ENCODE measurements at regions not wholly inside any gene's neighbourhood (a gene's known extent, or its start where the extent isn't known, plus 50 kb on each side); places are given as distances from the start of the nearest gene placed in this dataset.

DNA sequence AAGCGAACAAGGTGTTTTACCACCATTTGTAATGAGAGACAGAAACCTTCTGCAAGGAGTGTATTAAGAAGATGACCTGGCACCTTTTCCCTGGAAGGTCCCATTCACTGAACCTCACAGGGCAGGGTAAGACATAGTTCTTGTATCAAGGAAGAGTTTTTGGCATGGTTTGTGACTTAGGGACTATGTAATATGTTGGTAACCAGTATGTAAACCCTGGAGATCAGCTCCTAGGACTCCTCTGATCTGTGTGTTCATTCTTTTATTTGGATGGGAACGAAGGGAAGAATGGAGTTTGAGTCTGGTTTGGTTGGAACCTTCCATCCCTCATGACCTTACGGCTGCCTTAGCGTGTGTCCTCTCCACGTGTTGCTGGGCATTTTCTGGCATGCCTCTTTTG is 175.4 kb downstream of the CAND1 start:
- no peaks in the 10 kb centered on the region for H3K9me3 ChIP-seq (ENCODE audit: control insufficient read depth, insufficient read depth, low read length)
- no peak overlapping the region for H4K8ac ChIP-seq (ENCODE audit: low read depth in 2 of 2, low read length in 2 of 2)
- no peak overlapping the region for H3K23ac ChIP-seq (ENCODE audit: low read depth, low read length)
- no peak overlapping the region for H4K91ac ChIP-seq (ENCODE audit: insufficient read depth, low read depth, low read length)
- no peak overlapping the region for H4K5ac ChIP-seq (ENCODE audit: low read depth, low read length)
- no peaks in the 10 kb centered on the region for H4K20me1 ChIP-seq (ENCODE audit: insufficient read depth, low read length)
- H3K27ac ChIP-seq (ENCODE audit: insufficient read depth, low read length): no peak overlapping the region
- H3K14ac ChIP-seq (replicated peaks; ENCODE audit: low read depth, low read length): no peak overlapping the region
- no peak overlapping the region for H3K4me2 ChIP-seq (ENCODE audit: low read depth, low read length)
- H3K4me3 ChIP-seq (ENCODE audit: insufficient read depth, low read depth, low read length): no peak overlapping the region
- no peak overlapping the region for H2BK15ac ChIP-seq (ENCODE audit: low read depth, low read length)
- H2BK5ac ChIP-seq (ENCODE audit: low read depth, low read length, poor library complexity, severe bottlenecking): no peak overlapping the region
- no peak overlapping the region for H2AFZ ChIP-seq (replicated peaks; ENCODE audit: low read length, poor library complexity)
- 0 out of 2 replicates have a peak, but pooled peaks cover 3% of the 10 kb centered on the region for H3K9me1 ChIP-seq (ENCODE audit: insufficient read depth, low read length)
- BruUV-seq (replicated peaks): no TSS peak
- no peaks in the 10 kb centered on the region for H3K4me1 ChIP-seq (ENCODE audit: control insufficient read depth, insufficient read depth, low read length)
- H2AK9ac ChIP-seq (replicated peaks; ENCODE audit: low read depth, low read length, poor library complexity): no peak overlapping the region
- dilution Hi-C loops (cut with HindIII; ENCODE audit: low sequenced_read_pairs, unreplicated experiment): no loop called here
- no peak overlapping the region for H3K18ac ChIP-seq (ENCODE audit: low read depth, low read length)
- in situ Hi-C loops (cut with MboI; ENCODE audit: low sequenced_read_pairs): loop anchor here (10.0 kb wide), 1 partner anchor 500 kb away; no protein-coding TSS in a partner anchor
- H3K27me3 ChIP-seq (ENCODE audit: control insufficient read depth, insufficient read depth, low read length): no peaks in the 10 kb centered on the region; the same call in 1 of the 2 replicates
- H2AK5ac ChIP-seq (ENCODE audit: low read depth, low read length): no peak overlapping the region
- WGBS, 2 experiments (ENCODE audit: extremely low coverage in 2 of 2, insufficient read length in 1 of 2): no CpG with 5 or more reads among the region's 5 CpGs
- H3K4ac ChIP-seq (ENCODE audit: low read depth, low read length): no peak overlapping the region
- intact Hi-C loops (cut with micrococcal nuclease): loop anchor here (5.0 kb wide), 2 partner anchors 203 to 282 kb away; partner anchors contain the start of gene DYRK2
- no peaks in the 10 kb centered on the region for H3K36me3 ChIP-seq (ENCODE audit: control insufficient read depth, insufficient read depth, low read length)
- no peak overlapping the region for H3K56ac ChIP-seq (ENCODE audit: extremely low read depth, insufficient read depth, low read length)
- TF ChIP-seq SMC3 (IDR thresholded peaks at IDR 0.05; ENCODE audit: low read depth, low read length) (no peak), POLR2A (IDR thresholded peaks at IDR 0.05; ENCODE audit: low read depth, low read length) (no peak), CHD1 (IDR thresholded peaks at IDR 0.05; ENCODE audit: low read depth, low read length) (no peak), MAFK (IDR thresholded peaks at IDR 0.05; ENCODE audit: low read depth, low read length) (no peak)
- H3K9ac ChIP-seq (ENCODE audit: low read depth, low read length): no peak overlapping the region
- ATAC-seq (ENCODE audit: low read depth) (no peak), DNase-seq (no peak)
- ChIA-PET CTCF (no interaction called here), POLR2A (ENCODE audit: unreplicated experiment) (no interaction called here)
- H2BK20ac ChIP-seq (ENCODE audit: low read depth, low read length): no peak overlapping the region
- H3K79me1 ChIP-seq (ENCODE audit: low read depth in 1 of 2, low read length in 2 of 2): no peaks in the 10 kb centered on the region
- no peak overlapping the region for H2BK120ac ChIP-seq (ENCODE audit: low read depth, low read length)
